Osteoblast (primary cell): ENCODE measurements at regions not wholly inside any gene's neighbourhood (a gene's known extent, or its start where the extent isn't known, plus 50 kb on each side); places are given as distances from the start of the nearest gene placed in this dataset.

Experiments used
- DNase-seq: peaks from one replicate; pipeline ENCODE4 v3.0.0; 2011; ENCODE audit warnings: low spot score, mixed read lengths; ENCODE audit not compliant: insufficient read length; ENCODE audit errors: missing footprints
- H2AFZ ChIP-seq: 2 replicates; pipeline ENCODE4 v1.6.0; 2011; ENCODE audit warnings: mild to moderate bottlenecking, low read length
- H3K27ac ChIP-seq: 2 replicates; pipeline ENCODE4 v1.5.1; 2011; ENCODE audit warnings: mild to moderate bottlenecking, low read depth, low read length, moderate library complexity
- H3K27me3 ChIP-seq: 2 replicates; pipeline ENCODE4 v1.6.0; 2012; ENCODE audit warnings: mild to moderate bottlenecking, control low read depth, inconsistent platforms, low read length, moderate library complexity; ENCODE audit not compliant: insufficient read depth
- H3K36me3 ChIP-seq: 2 replicates; pipeline ENCODE4 v1.5.1; 2011; ENCODE audit warnings: mild to moderate bottlenecking, low read length, control low read depth, moderate library complexity; ENCODE audit not compliant: insufficient read depth
- H3K4me1 ChIP-seq: 2 replicates; pipeline ENCODE4 v1.5.1; 2011; ENCODE audit warnings: mild to moderate bottlenecking, low read length, control low read depth, moderate library complexity; ENCODE audit not compliant: insufficient read depth
- H3K4me2 ChIP-seq: 2 replicates; pipeline ENCODE4 v1.6.0; 2011; ENCODE audit warnings: mild to moderate bottlenecking, low read length; ENCODE audit not compliant: insufficient read depth
- H3K4me3 ChIP-seq: fragments of 200-600 bp; sonication (generic); 3 replicates; pipeline ENCODE4 v1.5.1; 2012; ENCODE audit warnings: mild to moderate bottlenecking, low read length, inconsistent platforms; ENCODE audit not compliant: insufficient read depth
- H3K79me2 ChIP-seq: 2 replicates; pipeline ENCODE4 v1.6.0; 2012; ENCODE audit warnings: mild to moderate bottlenecking, low read length, control low read depth, inconsistent platforms; ENCODE audit not compliant: insufficient read depth
- H3K9me3 ChIP-seq: 2 replicates; pipeline ENCODE4 v1.5.1; 2011; ENCODE audit warnings: low read depth, low read length, control low read depth
- H4K20me1 ChIP-seq: 2 replicates; pipeline ENCODE4 v1.6.0; 2012; ENCODE audit warnings: mild to moderate bottlenecking, low read length, control low read depth; ENCODE audit not compliant: insufficient read depth
- TF ChIP-seq, protein P1 (sequence below): IDR thresholded peaks from 2 replicates; pipeline ENCODE4 v1.5.1; 2011; ENCODE audit warnings: mild to moderate bottlenecking, low read depth, low read length, moderate library complexity; ENCODE audit errors: extremely low read depth

DNA sequence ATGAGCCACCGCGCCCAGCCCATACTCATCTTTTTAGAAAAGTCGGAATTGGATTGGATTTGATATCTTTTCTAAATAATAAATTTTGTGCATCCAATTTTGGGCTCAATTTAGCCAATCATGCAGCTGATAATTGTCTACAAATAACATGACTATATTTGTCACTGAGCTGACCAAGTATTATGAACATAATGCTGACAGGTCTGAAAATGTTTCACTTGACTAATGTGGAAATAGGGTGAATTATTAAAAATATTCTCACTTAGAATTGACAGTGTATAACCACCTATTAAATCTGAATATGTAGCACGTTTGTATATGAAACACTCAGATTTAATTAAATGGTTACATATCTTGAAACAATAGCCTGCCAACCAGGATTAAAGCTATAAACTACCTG is 657.2 kb upstream of the FSHR start:
- Histone ChIP-seq H3K27me3 (no peaks in the 10 kb centered on the region), H3K79me2 (no peaks in the 10 kb centered on the region), H3K4me3 (no peak overlapping the region), H3K27ac (no peak overlapping the region), H3K36me3 (no peaks in the 10 kb centered on the region), H3K4me1 (no peaks in the 10 kb centered on the region), H4K20me1 (no peaks in the 10 kb centered on the region), H3K9me3 (no peaks in the 10 kb centered on the region), H3K4me2 (no peak overlapping the region), H2AFZ (no peak overlapping the region)
- no peak for DNase-seq
- TF ChIP-seq, protein P1, sequence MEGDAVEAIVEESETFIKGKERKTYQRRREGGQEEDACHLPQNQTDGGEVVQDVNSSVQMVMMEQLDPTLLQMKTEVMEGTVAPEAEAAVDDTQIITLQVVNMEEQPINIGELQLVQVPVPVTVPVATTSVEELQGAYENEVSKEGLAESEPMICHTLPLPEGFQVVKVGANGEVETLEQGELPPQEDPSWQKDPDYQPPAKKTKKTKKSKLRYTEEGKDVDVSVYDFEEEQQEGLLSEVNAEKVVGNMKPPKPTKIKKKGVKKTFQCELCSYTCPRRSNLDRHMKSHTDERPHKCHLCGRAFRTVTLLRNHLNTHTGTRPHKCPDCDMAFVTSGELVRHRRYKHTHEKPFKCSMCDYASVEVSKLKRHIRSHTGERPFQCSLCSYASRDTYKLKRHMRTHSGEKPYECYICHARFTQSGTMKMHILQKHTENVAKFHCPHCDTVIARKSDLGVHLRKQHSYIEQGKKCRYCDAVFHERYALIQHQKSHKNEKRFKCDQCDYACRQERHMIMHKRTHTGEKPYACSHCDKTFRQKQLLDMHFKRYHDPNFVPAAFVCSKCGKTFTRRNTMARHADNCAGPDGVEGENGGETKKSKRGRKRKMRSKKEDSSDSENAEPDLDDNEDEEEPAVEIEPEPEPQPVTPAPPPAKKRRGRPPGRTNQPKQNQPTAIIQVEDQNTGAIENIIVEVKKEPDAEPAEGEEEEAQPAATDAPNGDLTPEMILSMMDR = no peak

DNA sequence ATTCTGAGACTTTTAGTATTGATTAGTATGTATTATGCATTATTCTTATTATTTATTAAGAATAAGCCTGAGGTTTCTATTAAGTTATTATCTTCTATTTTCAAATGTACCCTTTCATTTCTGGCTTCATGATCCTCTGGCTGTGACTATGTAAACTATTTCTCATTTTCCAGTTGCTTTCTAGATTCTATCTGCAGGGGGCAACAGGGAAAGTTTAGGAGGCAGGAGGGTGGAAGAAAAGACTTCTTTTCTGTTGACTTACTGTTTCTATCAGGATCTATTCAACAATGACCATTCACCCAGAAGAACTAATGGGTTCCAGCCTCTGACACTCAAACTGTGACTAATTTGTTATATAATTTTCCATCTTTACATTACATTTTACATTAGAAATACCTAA is 653.4 kb upstream of the FSHR start:
- H3K27ac ChIP-seq = no peak overlapping the region
- H3K9me3 ChIP-seq = no peaks in the 10 kb centered on the region
- H3K4me2 ChIP-seq = no peak overlapping the region
- no peaks in the 10 kb centered on the region for H3K4me1 ChIP-seq
- no peak for DNase-seq
- H4K20me1 ChIP-seq = no peaks in the 10 kb centered on the region
- no peaks in the 10 kb centered on the region for H3K27me3 ChIP-seq
- H2AFZ ChIP-seq = no peak overlapping the region
- no peaks in the 10 kb centered on the region for H3K36me3 ChIP-seq
- no peaks in the 10 kb centered on the region for H3K79me2 ChIP-seq
- no peak overlapping the region for H3K4me3 ChIP-seq
- TF ChIP-seq, protein P1 = no peak

DNA sequence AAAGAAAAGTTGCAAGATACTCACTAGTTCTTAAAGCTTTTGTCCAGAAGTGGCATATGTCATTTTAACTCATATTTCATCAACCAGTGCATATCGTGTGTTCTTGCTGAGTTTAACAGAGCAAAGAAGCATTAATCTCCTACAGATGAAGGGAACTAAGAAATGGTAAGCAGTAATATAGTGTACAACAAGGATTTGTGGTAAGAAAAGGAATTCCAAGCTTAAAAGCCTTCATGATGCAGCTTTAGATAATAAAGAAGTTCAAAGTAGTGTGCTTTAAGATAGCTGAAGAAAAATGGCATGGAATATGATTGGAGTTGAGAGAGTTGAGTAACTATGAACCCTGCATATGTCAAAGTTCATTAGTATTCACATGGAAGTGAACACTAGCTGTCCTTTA is 649.8 kb upstream of the FSHR start:
- Histone ChIP-seq H3K27ac (no peak overlapping the region), H4K20me1 (no peaks in the 10 kb centered on the region), H3K27me3 (no peaks in the 10 kb centered on the region), H3K36me3 (no peaks in the 10 kb centered on the region), H3K4me3 (no peak overlapping the region), H3K79me2 (no peaks in the 10 kb centered on the region), H2AFZ (no peak overlapping the region), H3K4me2 (no peak overlapping the region), H3K4me1 (no peaks in the 10 kb centered on the region), H3K9me3 (no peaks in the 10 kb centered on the region)
- TF ChIP-seq, protein P1 = no peak
- no peak for DNase-seq

DNA sequence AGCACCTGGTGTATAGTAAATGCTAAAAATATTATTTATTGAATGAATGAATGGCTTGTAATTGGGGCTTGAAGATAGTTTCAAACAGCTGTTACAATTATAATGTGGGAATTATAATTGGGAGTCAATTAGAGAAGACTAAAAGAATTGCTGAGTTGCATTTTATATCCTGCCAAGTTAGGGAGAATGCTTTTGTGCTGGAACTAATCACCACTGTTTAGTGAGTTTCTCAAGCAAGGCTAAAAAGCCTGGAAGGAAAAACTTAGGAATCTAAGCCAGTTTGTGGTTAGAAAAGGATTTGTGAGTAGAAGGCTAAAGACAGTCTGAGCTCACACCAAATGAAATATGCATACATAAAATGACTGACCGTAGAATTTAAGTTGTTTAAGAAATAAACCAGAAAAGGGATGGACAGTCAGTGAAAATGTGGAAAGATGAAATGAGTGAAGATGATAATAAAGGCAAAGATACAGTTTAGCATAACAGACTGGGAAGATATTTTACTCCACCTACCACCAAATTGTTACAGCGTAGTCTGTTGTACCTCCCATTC is 647.7 kb upstream of the FSHR start:
- Histone ChIP-seq H3K4me3 (no peak overlapping the region), H3K27ac (no peak overlapping the region), H3K4me1 (no peaks in the 10 kb centered on the region), H3K9me3 (no peaks in the 10 kb centered on the region), H3K27me3 (no peaks in the 10 kb centered on the region), H2AFZ (no peak overlapping the region), H3K79me2 (no peaks in the 10 kb centered on the region), H3K36me3 (no peaks in the 10 kb centered on the region), H4K20me1 (no peaks in the 10 kb centered on the region), H3K4me2 (no peak overlapping the region)
- no peak for DNase-seq
- TF ChIP-seq, protein P1 = no peak
